Activated CD4-positive, alpha-beta T cell treated with anti-CD3 and anti-CD28 coated beads, Interleukin-2, amount 50 U/mL, for 4 hours (primary cell): ENCODE measurements at regions not wholly inside any gene's neighbourhood (a gene's known extent, or its start where the extent isn't known, plus 50 kb on each side); places are given as distances from the start of the nearest gene placed in this dataset.
"Not testable (repeated sequence)": the region's sequence is repeated elsewhere in the genome, so short reads cannot be mapped to it uniquely, and the experiment has no call there.

Experiments
- DNase-seq, 2 experiments: peaks; one replicate each; pipeline ENCODE4 v3.0.0-alpha.2; 2020

GRCh38 chr3:198096015-198096414, 136.0 kb downstream of the LMLN start:
- DNase-seq: no peak

- no peak for DNase-seq
These were observed 137.0 kb downstream of the LMLN start for GRCh38 chr3:198097048-198097447.

GRCh38 chr3:198098661-198099081, 138.7 kb downstream of the LMLN start:
- DNase-seq: not testable (repeated sequence)

- DNase-seq: not testable (repeated sequence)
These were observed 143.1 kb downstream of the LMLN start for GRCh38 chr3:198103070-198103469.

- DNase-seq: no peak
These were observed 146.2 kb downstream of the LMLN start for GRCh38 chr3:198106265-198106664.

- no peak for DNase-seq
These were observed 148.1 kb downstream of the LMLN start for GRCh38 chr3:198107840-198108734.

- DNase-seq: no peak
These were observed 149.9 kb downstream of the LMLN start for GRCh38 chr3:198109883-198110282.

- no peak for DNase-seq
These were observed 152.0 kb downstream of the LMLN start for GRCh38 chr3:198112031-198112430.

GRCh38 chr3:198113206-198114053, 153.4 kb downstream of the LMLN start:
- DNase-seq: no peak

- not testable (repeated sequence) for DNase-seq
These were observed 154.5 kb downstream of the LMLN start for GRCh38 chr3:198114516-198114915.

GRCh38 chr3:198122184-198122583, 162.2 kb downstream of the LMLN start:
- not testable (repeated sequence) for DNase-seq

- not testable (repeated sequence) for DNase-seq
These were observed 177.2 kb downstream of the LMLN start for GRCh38 chr3:198137038-198137835.

- DNase-seq: not testable (repeated sequence)
These were observed 178.2 kb downstream of the LMLN start for GRCh38 chr3:198138205-198138604.

- DNase-seq: not testable (repeated sequence)
These were observed 179.0 kb downstream of the LMLN start for GRCh38 chr3:198139037-198139436.

- DNase-seq: not testable (repeated sequence)
These were observed 179.6 kb downstream of the LMLN start for GRCh38 chr3:198139513-198140167.

- not testable (repeated sequence) for DNase-seq
These were observed 183.5 kb downstream of the LMLN start for GRCh38 chr3:198143300-198144137.

GRCh38 chr3:198145231-198145784, 185.3 kb downstream of the LMLN start:
- DNase-seq: not testable (repeated sequence)

GRCh38 chr3:198146070-198146469, 186.1 kb downstream of the LMLN start:
- DNase-seq: not testable (repeated sequence)

- not testable (repeated sequence) for DNase-seq
These were observed 186.6 kb downstream of the LMLN start for GRCh38 chr3:198146559-198147164.

- not testable (repeated sequence) for DNase-seq
These were observed 187.2 kb downstream of the LMLN start for GRCh38 chr3:198147213-198147612.
